H1 (cell line): ENCODE measurements at regions not wholly inside any gene's neighbourhood (a gene's known extent, or its start where the extent isn't known, plus 50 kb on each side); places are given as distances from the start of the nearest gene placed in this dataset.

Experiments used
- CTCF ChIA-PET: fragments of 300-600 bp; sonication (Branson Sonifier 250); formaldehyde crosslinking; loops from one replicate; lab custom pipeline; 2021; ENCODE audit not compliant: partially characterized antibody; lab: Charles Lee
- POLR2A ChIA-PET: fragments of 300-600 bp; sonication (Branson Sonifier 250); formaldehyde crosslinking; loops from one replicate; lab custom pipeline; 2021; ENCODE audit warnings: inconsistent platforms; ENCODE audit not compliant: partially characterized antibody; lab: Charles Lee
- DNase-seq, 2 experiments: peaks; one replicate each; pipeline versions ENCODE4 v3.0.0 to v3.0.0-alpha.2; 2010 to 2022; ENCODE audit warnings: low spot score in 2 of 2, low read depth in 1 of 2, mixed read lengths in 1 of 2
- FAIRE-seq: peaks from 2 replicates; lab custom pipeline; 2011; peaks lifted over from hg19 to GRCh38; lab: Jason Lieb, UNC
- H2AFZ ChIP-seq: 2 replicates; pipeline ENCODE4 v1.8.1; 2012; ENCODE audit warnings: low read length, inconsistent platforms
- H2AK5ac ChIP-seq: 2 replicates; pipeline ENCODE4 v1.6.1; 2013; ENCODE audit warnings: low read depth, low read length
- H2BK120ac ChIP-seq: replicated peaks from 2 replicates; pipeline ENCODE3; 2013; ENCODE audit warnings: low read depth, low read length, inconsistent platforms
- H2BK12ac ChIP-seq: 2 replicates; pipeline ENCODE4 v1.6.1; 2013; ENCODE audit warnings: low read depth, low read length
- H2BK15ac ChIP-seq: 2 replicates; pipeline ENCODE4 v1.6.1; 2013; ENCODE audit warnings: low read length
- H2BK20ac ChIP-seq: 2 replicates; pipeline ENCODE4 v1.6.1; 2013; ENCODE audit warnings: low read length
- H2BK5ac ChIP-seq: 2 replicates; pipeline ENCODE4 v1.6.1; 2013; ENCODE audit warnings: low read depth, low read length
- H3K14ac ChIP-seq: 2 replicates; pipeline ENCODE4 v1.6.1; 2013; ENCODE audit warnings: inconsistent platforms; ENCODE audit not compliant: insufficient read length
- H3K18ac ChIP-seq: 2 replicates; pipeline ENCODE4 v1.6.1; 2013; ENCODE audit warnings: low read length; ENCODE audit errors: extremely low read depth
- H3K23ac ChIP-seq: 2 replicates; pipeline ENCODE4 v1.6.1; 2013; ENCODE audit warnings: inconsistent platforms; ENCODE audit not compliant: insufficient read length
- H3K23me2 ChIP-seq: 2 replicates; pipeline ENCODE4 v1.6.1; 2013; ENCODE audit warnings: low read depth, low read length
- H3K27ac ChIP-seq: 2 replicates; pipeline ENCODE4 v1.6.1; 2011; ENCODE audit warnings: low read depth, low read length, inconsistent platforms
- H3K27me3 ChIP-seq, 4 experiments: replicated peaks in 1 of 4; 1 replicate in 1 of 4; 2 replicates in 3 of 4; pipeline versions ENCODE4 v1.6.1 to v1.8.1; 2011 to 2013; ENCODE audit warnings: low read length in 3 of 4, mild to moderate bottlenecking in 3 of 4, inconsistent platforms in 2 of 4, mixed read lengths in 2 of 4, moderate library complexity in 1 of 4; ENCODE audit not compliant: control insufficient read depth in 3 of 4, insufficient read depth in 3 of 4; ENCODE audit errors: extremely low read depth in 1 of 4
- H3K36me3 ChIP-seq, 4 experiments: 2 replicates each; pipeline versions ENCODE4 v1.6.1 to v1.8.1; 2011 to 2013; ENCODE audit warnings: mild to moderate bottlenecking in 4 of 4, low read length in 3 of 4, moderate library complexity in 2 of 4, control low read depth in 1 of 4, inconsistent platforms in 1 of 4; ENCODE audit not compliant: insufficient read depth in 4 of 4, control insufficient read depth in 2 of 4
- H3K4ac ChIP-seq: replicated peaks from 2 replicates; pipeline ENCODE3; 2013; ENCODE audit warnings: low read length, low read depth, mixed read lengths, inconsistent platforms; ENCODE audit not compliant: insufficient read length
- H3K4me1 ChIP-seq, 4 experiments: replicated peaks in 1 of 4; 1 replicate in 1 of 4; 2 replicates in 3 of 4; pipeline versions ENCODE4 v1.6.1 to v1.8.1; 2011 to 2013; ENCODE audit warnings: low read length in 3 of 4, inconsistent platforms in 2 of 4, mixed read lengths in 1 of 4; ENCODE audit not compliant: insufficient read depth in 4 of 4, control insufficient read depth in 3 of 4
- H3K4me2 ChIP-seq, 2 experiments: 2 replicates each; pipeline versions ENCODE4 v1.6.1 to v1.8.1; 2011 to 2013; ENCODE audit warnings: low read depth in 2 of 2, low read length in 2 of 2, control low read depth in 1 of 2, inconsistent platforms in 1 of 2, mild to moderate bottlenecking in 1 of 2; ENCODE audit not compliant: insufficient read depth in 1 of 2
- H3K4me3 ChIP-seq, 4 experiments: fragments of 200-600, 300-600 bp in 1 of 4; sonication (generic), shearing (Covaris generic), sonication (Bioruptor Twin) in 1 of 4; 2 replicates each; pipeline versions ENCODE4 v1.5.1 to v1.8.1; 2011 to 2016; ENCODE audit warnings: low read length in 4 of 4, low read depth in 3 of 4, control low read depth in 2 of 4, inconsistent platforms in 2 of 4, mild to moderate bottlenecking in 2 of 4, mixed read lengths in 1 of 4, moderate library complexity in 1 of 4; ENCODE audit not compliant: insufficient read depth in 2 of 4; ENCODE audit errors: extremely low read depth in 1 of 4
- H3K56ac ChIP-seq: replicated peaks from 2 replicates; pipeline ENCODE3; 2013; ENCODE audit warnings: low read depth, mild to moderate bottlenecking, mixed read lengths, low read length, inconsistent platforms; ENCODE audit not compliant: insufficient read length
- H3K79me1 ChIP-seq: 2 replicates; pipeline ENCODE4 v1.6.1; 2013; ENCODE audit warnings: low read depth, low read length, control low read depth
- H3K79me2 ChIP-seq, 2 experiments: 2 replicates each; pipeline versions ENCODE4 v1.6.1 to v1.8.1; 2012 to 2013; ENCODE audit warnings: low read length in 2 of 2, mild to moderate bottlenecking in 2 of 2, inconsistent platforms in 1 of 2; ENCODE audit not compliant: insufficient read depth in 2 of 2, control insufficient read depth in 1 of 2
- H3K9ac ChIP-seq, 4 experiments: replicated peaks in 1 of 4; 1 replicate in 1 of 4; 2 replicates in 3 of 4; pipeline versions ENCODE4 v1.6.1 to v1.8.1; 2011 to 2013; ENCODE audit warnings: low read depth in 3 of 4, low read length in 3 of 4, control low read depth in 2 of 4, mild to moderate bottlenecking in 2 of 4, moderate library complexity in 2 of 4, inconsistent platforms in 1 of 4; ENCODE audit errors: extremely low read depth in 1 of 4
- H3K9me3 ChIP-seq, 2 experiments: 2 replicates each; pipeline versions ENCODE4 v1.6.1 to v1.8.1; 2012 to 2013; ENCODE audit warnings: mild to moderate bottlenecking in 2 of 2, moderate library complexity in 2 of 2, control low read depth in 1 of 2, inconsistent platforms in 1 of 2, low read depth in 1 of 2, low read length in 1 of 2, mixed read lengths in 1 of 2; ENCODE audit not compliant: insufficient read depth in 2 of 2
- H4K20me1 ChIP-seq, 2 experiments: replicated peaks in 1 of 2; 2 replicates each; pipeline versions ENCODE3 to v1.8.1; 2011 to 2013; ENCODE audit warnings: inconsistent platforms in 2 of 2, low read length in 2 of 2, mild to moderate bottlenecking in 1 of 2; ENCODE audit not compliant: insufficient read depth in 2 of 2, control insufficient read depth in 1 of 2
- H4K5ac ChIP-seq: 2 replicates; pipeline ENCODE4 v1.6.1; 2013; ENCODE audit warnings: low read length, low read depth, mixed read lengths, inconsistent platforms; ENCODE audit not compliant: insufficient read length
- H4K8ac ChIP-seq: 2 replicates; pipeline ENCODE4 v1.8.0; 2013; ENCODE audit warnings: mild to moderate bottlenecking, moderate library complexity, low read length, inconsistent platforms; ENCODE audit not compliant: insufficient read depth; ENCODE audit errors: extremely low read depth
- H4K91ac ChIP-seq: replicated peaks from 2 replicates; pipeline ENCODE3; 2013; ENCODE audit warnings: low read length, mixed read lengths, inconsistent platforms; ENCODE audit not compliant: insufficient read length
- BCL11A ChIP-seq, 2 experiments: IDR thresholded peaks; one replicate each; pipeline ENCODE4 v1.6.1; 2011; ENCODE audit warnings: low read depth in 2 of 2, low read length in 2 of 2, mild to moderate bottlenecking in 2 of 2
- NANOG ChIP-seq: IDR thresholded peaks from 2 replicates; pipeline ENCODE4 v1.6.1; 2011; ENCODE audit warnings: low read length, low read depth, mild to moderate bottlenecking, inconsistent platforms; ENCODE audit not compliant: insufficient read depth, poor library complexity, severe bottlenecking
- RNF2 ChIP-seq: fragments of 200-900, 300-1000 bp; sonication (generic); IDR thresholded peaks from 2 replicates; pipeline ENCODE4 v1.7.1; 2016; ENCODE audit warnings: borderline replicate concordance, low read depth, mild to moderate bottlenecking, antibody characterized with exemption, low read length; ENCODE audit not compliant: poor library complexity, severe bottlenecking; ENCODE audit errors: missing control alignments
- SAP30 ChIP-seq: fragments of 300-600 bp; sonication (generic); IDR thresholded peaks from 2 replicates; pipeline ENCODE4 v1.7.1; 2012; ENCODE audit warnings: low read length, moderate library complexity, mild to moderate bottlenecking, inconsistent platforms; ENCODE audit not compliant: insufficient read depth, insufficient replicate concordance
- SP1 ChIP-seq: IDR thresholded peaks from 2 replicates; pipeline ENCODE4 v1.6.1; 2011; ENCODE audit warnings: low read depth, low read length
- SP2 ChIP-seq: IDR thresholded peaks from 2 replicates; pipeline ENCODE4 v1.6.1; 2012; ENCODE audit warnings: mild to moderate bottlenecking, low read length, inconsistent platforms
- WGBS, 2 experiments: shearing (Covaris generic) in 1 of 2; methylation state at CpG; one replicate each; pipeline versions ENCODE4 v1.1.6 to v1.1.7; 2013 to 2015; ENCODE audit warnings: low lambda C conversion rate in 2 of 2, mixed read lengths in 2 of 2, inconsistent platforms in 1 of 2, low coverage in 1 of 2, missing lambda C conversion rate in 1 of 2; ENCODE audit not compliant: insufficient replicate concordance in 2 of 2, insufficient coverage in 1 of 2, insufficient read length in 1 of 2; ENCODE audit errors: extremely low coverage in 1 of 2, missing lambda C conversion rate in 1 of 2; 5-methylcytosine and 5-hydroxymethylcytosine counted together

- POLR2A ChIA-PET: no interaction called here
These were observed 166.2 kb upstream of the STEAP1 start for GRCh38 chr7:89988074-89988473.

More at GRCh38 chr7:89988074-89988473, 166.2 kb upstream of the STEAP1 start:
- Histone ChIP-seq H3K36me3 (no peaks in the 10 kb centered on the region), H2BK15ac (no peak overlapping the region), H3K79me1 (no peaks in the 10 kb centered on the region), H2AK5ac (no peak overlapping the region), H3K14ac (no peak overlapping the region), H4K20me1 (no peaks in the 10 kb centered on the region), H3K4me3 (no peak overlapping the region), H2BK5ac (no peak overlapping the region), H2AFZ (no peak overlapping the region), H4K91ac (no peak overlapping the region), H4K8ac (no peak overlapping the region), H3K27ac (no peak overlapping the region), H3K27me3 (no peaks in the 10 kb centered on the region), H2BK120ac (no peak overlapping the region), H3K18ac (no peak overlapping the region), H3K9ac (no peak overlapping the region), H3K79me2 (no peaks in the 10 kb centered on the region), H3K56ac (no peak overlapping the region), H3K23ac (no peak overlapping the region), H2BK12ac (no peak overlapping the region), H3K4ac (no peak overlapping the region), H3K4me2 (no peak overlapping the region; a peak in 1 of 4 replicates), H3K4me1 (peaks cover 0 to 2% (median 1%) of the 10 kb centered on the region in 4 experiments; a peak in 1 of 7 replicates), H4K5ac (no peak overlapping the region), H2BK20ac (no peak overlapping the region), H3K9me3 (no peaks in the 10 kb centered on the region), H3K23me2 (no peaks in the 10 kb centered on the region)
- WGBS, 2 experiments: 78% methylated on average over 1 of the region's 1 CpG; no CpG with 5 or more reads in 1 of the 2 experiments
- CTCF ChIA-PET: no interaction called here
- DNase-seq: no peak
- no peak for TF ChIP-seq SP2
- TF ChIP-seq SAP30: no peak
- TF ChIP-seq SP1: no peak
- no peak for TF ChIP-seq BCL11A (IDR thresholded peaks at IDR 0.05; ENCODE audit: low read depth in 2 of 2, low read length in 2 of 2)
- TF ChIP-seq NANOG: no peak
- no peak for TF ChIP-seq RNF2
- no peak for FAIRE-seq
